HG03159 (cell line): ENCODE measurements at regions not wholly inside any gene's neighbourhood (a gene's known extent, or its start where the extent isn't known, plus 50 kb on each side); places are given as distances from the start of the nearest gene placed in this dataset.
"Not testable (repeated sequence)": the region's sequence is repeated elsewhere in the genome, so short reads cannot be mapped to it uniquely, and the experiment has no call there.

Source experiments
- ATAC-seq: cut with Tn5 transposase; IDR thresholded peaks from one replicate; pipeline ENCODE4 v1.9.1; 2021; ENCODE audit warnings: mild to moderate bottlenecking, moderate library complexity; ENCODE audit not compliant: unreplicated experiment

- ATAC-seq: no peak
Observed at GRCh38 chr1:218896202-218896601, 277.5 kb upstream of the LYPLAL1 start.

GRCh38 chr1:218898921-218899320 lies 274.8 kb upstream of the LYPLAL1 start:
- ATAC-seq: no peak

GRCh38 chr1:218900615-218901014 lies 273.1 kb upstream of the LYPLAL1 start:
- ATAC-seq: no peak

- no peak for ATAC-seq
Observed at GRCh38 chr1:218904416-218904815, 269.3 kb upstream of the LYPLAL1 start.

- ATAC-seq: no peak
Observed at GRCh38 chr1:218916720-218917119, 257.0 kb upstream of the LYPLAL1 start.

- no peak for ATAC-seq
Observed at GRCh38 chr1:218917656-218918055, 256.0 kb upstream of the LYPLAL1 start.

GRCh38 chr1:218925777-218926176 lies 247.9 kb upstream of the LYPLAL1 start:
- ATAC-seq: no peak

- no peak for ATAC-seq
Observed at GRCh38 chr1:218926631-218927030, 247.0 kb upstream of the LYPLAL1 start.

GRCh38 chr1:218930000-218930399 lies 243.7 kb upstream of the LYPLAL1 start:
- ATAC-seq: no peak

GRCh38 chr1:218930472-218931241 lies 243.0 kb upstream of the LYPLAL1 start:
- ATAC-seq: no peak

- ATAC-seq: no peak
Observed at GRCh38 chr1:218931324-218931723, 242.4 kb upstream of the LYPLAL1 start.

GRCh38 chr1:218933513-218933912 lies 240.2 kb upstream of the LYPLAL1 start:
- ATAC-seq: no peak

- not testable (repeated sequence) for ATAC-seq
Observed at GRCh38 chr1:218935408-218935807, 238.3 kb upstream of the LYPLAL1 start.

GRCh38 chr1:218938259-218938658 lies 235.4 kb upstream of the LYPLAL1 start:
- ATAC-seq: no peak

GRCh38 chr1:218939095-218939494 lies 234.6 kb upstream of the LYPLAL1 start:
- no peak for ATAC-seq

- no peak for ATAC-seq
Observed at GRCh38 chr1:218942431-218942830, 231.2 kb upstream of the LYPLAL1 start.

- no peak for ATAC-seq
Observed at GRCh38 chr1:218943371-218943770, 230.3 kb upstream of the LYPLAL1 start.

- no peak for ATAC-seq
Observed at GRCh38 chr1:218945050-218945449, 228.6 kb upstream of the LYPLAL1 start.

- ATAC-seq: peak; percentile 49
Observed at GRCh38 chr1:218946147-218946546, 227.5 kb upstream of the LYPLAL1 start.

- ATAC-seq: no peak
Observed at GRCh38 chr1:218948446-218948845, 225.2 kb upstream of the LYPLAL1 start.

- no peak for ATAC-seq
Observed at GRCh38 chr1:218953386-218953785, 220.3 kb upstream of the LYPLAL1 start.

GRCh38 chr1:218957971-218958370 lies 215.7 kb upstream of the LYPLAL1 start:
- no peak for ATAC-seq

GRCh38 chr1:218959784-218960183 lies 213.9 kb upstream of the LYPLAL1 start:
- ATAC-seq: no peak
